GM12878 (cell line): ENCODE measurements at regions not wholly inside any gene's neighbourhood (a gene's known extent, or its start where the extent isn't known, plus 50 kb on each side); places are given as distances from the start of the nearest gene placed in this dataset.

Source experiments
- ATAC-seq: fragments of 200-7000 bp; cut with Tn5 transposase; 3 replicates; pipeline ENCODE4 v1.9.1; 2020; ENCODE audit warnings: mild to moderate bottlenecking, moderate library complexity
- BruUV-seq: library from RNA; stranded (reverse); fragments of 400-500 nt; replicated peaks from 2 replicates; lab custom pipeline; 2021; lab: Mats Ljungman, UMichigan
- CTCF ChIA-PET: fragments of 300-600 bp; sonication (Branson Sonifier 250); formaldehyde crosslinking; extraction: SDS; loops from one replicate; lab custom pipeline; 2021; ENCODE audit warnings: inconsistent platforms; lab: Yijun Ruan, JAX
- POLR2A ChIA-PET: fragments of 350-600 bp; formaldehyde crosslinking; extraction: SDS; loops from one replicate; lab custom pipeline; 2021; ENCODE audit warnings: inconsistent platforms; lab: Charles Lee
- RAD21 ChIA-PET: fragments of 300-600 bp; sonication (Branson Sonifier 250); formaldehyde crosslinking; loops from one replicate; lab custom pipeline; 2023; ENCODE audit warnings: antibody characterized with exemption; ENCODE audit not compliant: unreplicated experiment; lab: Charles Lee
- SMC1A ChIA-PET: fragments of 300-600 bp; sonication (Branson Sonifier 250); formaldehyde crosslinking; loops from one replicate; lab custom pipeline; 2023; ENCODE audit not compliant: unreplicated experiment, uncharacterized antibody; lab: Charles Lee
- DNase-seq: peaks from one replicate; pipeline ENCODE4 v3.0.0-alpha.2; 2011; ENCODE audit warnings: low read depth, low spot score
- FAIRE-seq: peaks from 3 replicates; lab custom pipeline; 2011; peaks lifted over from hg19 to GRCh38; lab: Jason Lieb, UNC
- H2AFZ ChIP-seq: 2 replicates; pipeline ENCODE4 v1.6.0; 2011; ENCODE audit warnings: low read depth, low read length, control low read depth; ENCODE audit not compliant: control insufficient read depth
- H3K27ac ChIP-seq: 2 replicates; pipeline ENCODE4 v1.5.1; 2011; ENCODE audit warnings: control low read depth; ENCODE audit not compliant: control insufficient read depth, insufficient read depth
- H3K27me3 ChIP-seq, 2 experiments: replicated peaks in 1 of 2; 2 replicates each; pipeline versions ENCODE4 v1.6.0 to v1.6.1; 2011; ENCODE audit warnings: low read length in 1 of 2; ENCODE audit not compliant: control insufficient read depth in 2 of 2, insufficient read depth in 2 of 2
- H3K36me3 ChIP-seq, 2 experiments: 2 replicates each; pipeline ENCODE4 v1.5.1; 2011; ENCODE audit warnings: low read length in 1 of 2; ENCODE audit not compliant: control insufficient read depth in 2 of 2, insufficient read depth in 2 of 2
- H3K4me1 ChIP-seq: 2 replicates; pipeline ENCODE4 v1.6.1; 2011; ENCODE audit warnings: mild to moderate bottlenecking, low read length, moderate library complexity, mixed read lengths; ENCODE audit not compliant: control insufficient read depth, insufficient read depth
- H3K4me2 ChIP-seq: 2 replicates; pipeline ENCODE4 v1.6.0; 2011; ENCODE audit warnings: control low read depth; ENCODE audit not compliant: control insufficient read depth, insufficient read depth
- H3K4me3 ChIP-seq: fragments of 200-600 bp; sonication (generic); 2 replicates; pipeline ENCODE4 v1.5.1; 2016
- H3K79me2 ChIP-seq: 2 replicates; pipeline ENCODE4 v1.6.0; 2011; ENCODE audit warnings: low read length; ENCODE audit not compliant: control insufficient read depth, insufficient read depth
- H3K9ac ChIP-seq: 2 replicates; pipeline ENCODE4 v1.8.0; 2011; ENCODE audit warnings: low read length, control low read depth, mixed read lengths; ENCODE audit not compliant: control insufficient read depth, insufficient read depth
- H3K9me3 ChIP-seq: replicated peaks from 3 replicates; pipeline ENCODE4 v1.5.1; 2011; ENCODE audit warnings: mild to moderate bottlenecking, low read length; ENCODE audit not compliant: control insufficient read depth, insufficient read depth
- H4K20me1 ChIP-seq: 2 replicates; pipeline ENCODE4 v1.6.0; 2011; ENCODE audit not compliant: control insufficient read depth, insufficient read depth
- CBX3 ChIP-seq: fragments of 200-600 bp; sonication (generic); IDR thresholded peaks from 2 replicates; pipeline ENCODE4 v1.6.1; 2016; ENCODE audit warnings: low read depth, borderline replicate concordance
- CEBPZ ChIP-seq: fragments of 150-350 bp; IDR thresholded peaks from 2 replicates; pipeline ENCODE4 v1.6.1; 2016; ENCODE audit warnings: low read depth, low read length
- KAT2A ChIP-seq: conservative IDR thresholded peaks from 2 replicates; pipeline ENCODE4 v1.6.1; 2011; ENCODE audit warnings: low read depth, low read length; ENCODE audit not compliant: control insufficient read depth
- LARP7 ChIP-seq: fragments of 450-650 bp; IDR thresholded peaks from 2 replicates; pipeline ENCODE4 v1.6.1; 2017; ENCODE audit warnings: mild to moderate bottlenecking
- MLLT1 ChIP-seq: fragments of 450-650 bp; IDR thresholded peaks from 2 replicates; pipeline ENCODE4 v1.6.1; 2016; ENCODE audit warnings: mild to moderate bottlenecking
- MYB ChIP-seq: fragments of 150-350 bp; IDR thresholded peaks from 2 replicates; pipeline ENCODE4 v1.6.1; 2014; ENCODE audit warnings: mild to moderate bottlenecking, low read depth, low read length, borderline replicate concordance
- NFYB ChIP-seq: IDR thresholded peaks from 2 replicates; pipeline ENCODE4 v1.6.1; 2011; ENCODE audit warnings: low read depth, mild to moderate bottlenecking, low read length, improper control_type of control experiment, moderate library complexity; ENCODE audit not compliant: insufficient read depth
- PKNOX1 ChIP-seq: fragments of 450-650 bp; IDR thresholded peaks from 2 replicates; pipeline ENCODE4 v1.6.1; 2016; ENCODE audit warnings: mild to moderate bottlenecking
- RAD21 ChIP-seq: IDR thresholded peaks from 2 replicates; pipeline ENCODE4 v1.6.1; 2011; ENCODE audit warnings: mild to moderate bottlenecking, low read depth, low read length, moderate library complexity; ENCODE audit not compliant: insufficient read depth
- RELA ChIP-seq: fragments of 450-650 bp; IDR thresholded peaks from 2 replicates; pipeline ENCODE4 v1.8.0; 2014; ENCODE audit warnings: borderline replicate concordance; ENCODE audit not compliant: partially characterized antibody
- ZNF217 ChIP-seq: fragments of 450-650 bp; IDR thresholded peaks from 2 replicates; pipeline ENCODE4 v1.6.1; 2017; ENCODE audit warnings: antibody characterized with exemption, mild to moderate bottlenecking
- WGBS: methylation state at CpG from one replicate; pipeline ENCODE4 v1.1.6; 2016; ENCODE audit warnings: low lambda C conversion rate; ENCODE audit not compliant: insufficient replicate concordance, insufficient coverage; ENCODE audit errors: missing lambda C conversion rate; 5-methylcytosine and 5-hydroxymethylcytosine counted together
- in situ Hi-C: fragments of 300-500 bp; cut with MboI; formaldehyde crosslinking; loops from 9 replicates; pipeline ENCODE4 v1.14.3; 2018; ENCODE audit warnings: mixed read lengths
- intact Hi-C: fragments of 100-400 bp; cut with micrococcal nuclease; formaldehyde crosslinking; loops from one replicate; pipeline ENCODE4 v1.14.2; 2022; ENCODE audit not compliant: unreplicated experiment

- RAD21 ChIA-PET: no interaction called here
- Histone ChIP-seq H3K27ac (no peak overlapping the region), H3K79me2 (no peaks in the 10 kb centered on the region), H3K4me3 (no peak overlapping the region), H3K9ac (no peak overlapping the region), H3K4me2 (no peak overlapping the region), H3K27me3 (no peaks in the 10 kb centered on the region), H2AFZ (no peak overlapping the region), H3K9me3 (no peaks in the 10 kb centered on the region), H3K4me1 (no peaks in the 10 kb centered on the region; the same call in 1 of the 2 replicates), H4K20me1 (no peaks in the 10 kb centered on the region), H3K36me3 (no peaks in the 10 kb centered on the region; a peak in 1 of 4 replicates)
- DNase-seq (no peak), ATAC-seq (no peak), FAIRE-seq (no peak)
- SMC1A ChIA-PET: interaction anchor here (1.1 kb wide), 1 partner anchor 26 kb away, joined by 3 read pairs; no protein-coding TSS in a partner anchor
- POLR2A ChIA-PET: interaction anchor here (0.7 kb wide), 1 partner anchor 20 kb away, joined by 4 read pairs; no protein-coding TSS in a partner anchor
- intact Hi-C loops (no loop called here), in situ Hi-C loops (no loop called here)
- no peak for TF ChIP-seq RAD21
- CTCF ChIA-PET: interaction anchor here (1.4 kb wide), 1 partner anchor 44 kb away, joined by 3 read pairs; no protein-coding TSS in a partner anchor
- 42% methylated on average over 8 of the region's 8 CpGs for WGBS
- no TSS peak for BruUV-seq
Measured at GRCh38 chr16:85201574-85201973, 89.3 kb upstream of the CIBAR2 start.

GRCh38 chr16:85202051-85202601 is 89.9 kb upstream of the CIBAR2 start:
- ChIA-PET SMC1A (interaction anchor here (1.1 kb wide), 1 partner anchor 26 kb away, joined by 3 read pairs; no protein-coding TSS in a partner anchor), RAD21 (no interaction called here)
- no peak for TF ChIP-seq MLLT1
- no peak for TF ChIP-seq MYB
- no peak for TF ChIP-seq PKNOX1
- no peak for TF ChIP-seq NFYB
- TF ChIP-seq KAT2A: no peak
- no peak for TF ChIP-seq RELA
- TF ChIP-seq LARP7: no peak
- TF ChIP-seq CBX3: no peak
- no peak for TF ChIP-seq ZNF217
- no peak for TF ChIP-seq CEBPZ

More at GRCh38 chr16:85202051-85202601, 89.9 kb upstream of the CIBAR2 start:
- no peaks in the 10 kb centered on the region for H4K20me1 ChIP-seq
- ChIA-PET POLR2A (no interaction called here), CTCF (no interaction called here)
- FAIRE-seq (no peak), DNase-seq (no peak), ATAC-seq (no peak)
- H3K36me3 ChIP-seq: no peaks in the 10 kb centered on the region; a peak in 1 of 4 replicates
- in situ Hi-C loops (no loop called here), intact Hi-C loops (no loop called here)
- no peak overlapping the region for H2AFZ ChIP-seq
- H3K27me3 ChIP-seq: no peaks in the 10 kb centered on the region
- no peaks in the 10 kb centered on the region for H3K79me2 ChIP-seq
- no peaks in the 10 kb centered on the region for H3K9me3 ChIP-seq
- no peak overlapping the region for H3K4me2 ChIP-seq
- 43% methylated on average over 14 of the region's 14 CpGs for WGBS
- H3K27ac ChIP-seq: no peak overlapping the region
- no peak overlapping the region for H3K9ac ChIP-seq
- no peaks in the 10 kb centered on the region; the same call in 1 of the 2 replicates for H3K4me1 ChIP-seq
- no peak overlapping the region for H3K4me3 ChIP-seq
- BruUV-seq: no TSS peak
